ENCODE measurements at regions not wholly inside any gene's neighbourhood (a gene's known extent, or its start where the extent isn't known, plus 50 kb on each side); places are given as distances from the start of the nearest gene placed in this dataset.

- DNase-seq, result no peak
These were observed 420.9 kb upstream of the KCNH7 start for GRCh38 chr2:163259489-163259888.

- DNase-seq, result no peak
These were observed 416.5 kb upstream of the KCNH7 start for GRCh38 chr2:163255086-163255485.

GRCh38 chr2:163253621-163254285, 415.2 kb upstream of the KCNH7 start:
- DNase-seq, result no peak

GRCh38 chr2:163252199-163252598, 413.6 kb upstream of the KCNH7 start:
- DNase-seq, result no peak

GRCh38 chr2:163248376-163249253, 410.0 kb upstream of the KCNH7 start:
- DNase-seq, result no peak

- no peak for DNase-seq
These were observed 409.3 kb upstream of the KCNH7 start for GRCh38 chr2:163247847-163248220.

- no peak for DNase-seq
These were observed 408.7 kb upstream of the KCNH7 start for GRCh38 chr2:163247156-163247846.

GRCh38 chr2:163246135-163246534, 407.6 kb upstream of the KCNH7 start:
- no peak for DNase-seq

GRCh38 chr2:163236553-163236952, 398.0 kb upstream of the KCNH7 start:
- DNase-seq, result no peak

GRCh38 chr2:163231666-163232065, 393.1 kb upstream of the KCNH7 start:
- DNase-seq, result no peak

GRCh38 chr2:163213661-163214081, 375.1 kb upstream of the KCNH7 start:
- peak; percentile 80 for DNase-seq

- peak; percentile 76 for DNase-seq
These were observed 371.9 kb upstream of the KCNH7 start for GRCh38 chr2:163210430-163210918.

- DNase-seq, result no peak
These were observed 369.3 kb upstream of the KCNH7 start for GRCh38 chr2:163207693-163208370.

GRCh38 chr2:163205589-163206254, 367.2 kb upstream of the KCNH7 start:
- DNase-seq, result no peak

- DNase-seq, result peak; percentile 71
These were observed 362.2 kb upstream of the KCNH7 start for GRCh38 chr2:163200741-163201140.

GRCh38 chr2:163198972-163199371, 360.4 kb upstream of the KCNH7 start:
- DNase-seq, result no peak

- no peak for DNase-seq
These were observed 359.4 kb upstream of the KCNH7 start for GRCh38 chr2:163198007-163198406.

GRCh38 chr2:163191372-163191771, 352.8 kb upstream of the KCNH7 start:
- peak; percentile 40 for DNase-seq

- DNase-seq, result no peak
These were observed 349.6 kb upstream of the KCNH7 start for GRCh38 chr2:163187995-163188655.

GRCh38 chr2:163187119-163187518, 348.6 kb upstream of the KCNH7 start:
- no peak for DNase-seq

GRCh38 chr2:163185160-163185559, 346.6 kb upstream of the KCNH7 start:
- peak; percentile 38 for DNase-seq

Measured in fibroblast of skin of right quadriceps (primary cell).